ENCODE measurements at regions not wholly inside any gene's neighbourhood (a gene's known extent, or its start where the extent isn't known, plus 50 kb on each side); places are given as distances from the start of the nearest gene placed in this dataset.
"Not testable (repeated sequence)": the region's sequence is repeated elsewhere in the genome, so short reads cannot be mapped to it uniquely, and the experiment has no call there.

DNA sequence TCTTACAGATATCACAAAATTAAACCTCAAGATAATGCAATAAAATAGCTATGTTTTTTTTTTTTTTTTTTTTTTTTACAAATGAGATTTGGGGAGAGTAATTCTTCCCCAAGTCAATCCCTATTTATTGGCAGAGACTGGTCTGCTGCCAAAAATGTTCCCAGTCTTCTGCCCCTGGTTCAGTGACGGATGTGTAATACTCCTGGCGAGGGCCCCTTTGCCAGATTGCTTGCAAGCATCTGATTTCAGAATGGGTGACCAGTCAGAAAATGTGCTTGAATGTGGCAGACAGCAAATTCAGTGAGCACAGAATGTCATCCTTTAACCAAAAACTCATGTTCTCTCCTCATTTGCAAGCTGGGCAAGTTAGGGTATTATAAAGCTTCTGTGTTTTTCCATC, 363.8 kb upstream of the MTNR1B start:
- ATAC-seq (replicated peaks in 1 of 2) (no peak), DNase-seq (no peak)
- Mint-ChIP-seq H3K27me3 (ENCODE audit: low read depth) (no peaks in the 10 kb centered on the region), H3K27ac (no peak overlapping the region), H3K9me3 (peaks cover 0 to 2% of the 10 kb centered on the region in 2 donors), H3K4me3 (no peak overlapping the region), H3K4me1 (ENCODE audit: low read depth) (no peaks in the 10 kb centered on the region), H3K36me3 (ENCODE audit: insufficient read depth in 2 of 2) (no peaks in the 10 kb centered on the region)

DNA sequence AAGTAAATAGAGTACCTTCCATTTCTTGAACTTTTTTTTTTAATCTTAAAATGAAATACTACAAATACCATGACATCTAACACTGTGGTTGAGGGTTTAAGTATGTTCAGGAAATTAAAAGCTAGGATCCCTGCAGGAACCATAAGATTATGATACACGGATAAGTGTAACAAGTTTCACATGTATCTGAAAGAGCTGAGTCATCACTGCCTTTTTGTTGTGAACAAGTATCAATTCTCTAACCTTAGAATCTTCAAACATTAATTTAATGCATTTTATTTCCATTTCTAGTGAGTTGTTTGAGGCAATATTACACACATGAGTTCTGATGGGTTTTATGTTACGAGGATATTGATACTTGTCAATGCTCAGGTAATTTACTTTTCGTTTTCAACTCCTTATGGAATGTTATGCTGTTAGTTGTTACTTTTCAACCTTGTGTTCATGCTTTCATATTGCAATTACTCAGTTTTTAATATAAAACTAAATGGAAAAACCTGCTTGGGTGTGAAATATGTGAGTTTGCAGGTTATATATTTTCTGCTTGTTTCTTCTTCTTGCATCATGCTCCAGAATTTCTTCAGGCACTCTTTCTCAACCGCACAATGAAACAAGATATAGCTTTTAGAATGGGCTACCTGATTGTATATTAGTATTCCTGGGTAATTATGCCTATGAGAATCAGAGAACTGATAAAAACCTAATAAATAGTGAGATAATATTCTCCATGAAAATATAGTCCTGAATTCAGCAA, 361.3 kb upstream of the MTNR1B start:
- H3K27ac Mint-ChIP-seq = no peak overlapping the region
- no peaks in the 10 kb centered on the region for H3K9me3 Mint-ChIP-seq
- H3K4me3 Mint-ChIP-seq = no peak overlapping the region
- DNase-seq (no peak), ATAC-seq (replicated peaks in 1 of 2) (no peak)
- no peaks in the 10 kb centered on the region for H3K4me1 Mint-ChIP-seq (ENCODE audit: low read depth)
- H3K36me3 Mint-ChIP-seq (ENCODE audit: insufficient read depth in 2 of 2) = no peaks in the 10 kb centered on the region
- no peaks in the 10 kb centered on the region for H3K27me3 Mint-ChIP-seq (ENCODE audit: low read depth)

DNA sequence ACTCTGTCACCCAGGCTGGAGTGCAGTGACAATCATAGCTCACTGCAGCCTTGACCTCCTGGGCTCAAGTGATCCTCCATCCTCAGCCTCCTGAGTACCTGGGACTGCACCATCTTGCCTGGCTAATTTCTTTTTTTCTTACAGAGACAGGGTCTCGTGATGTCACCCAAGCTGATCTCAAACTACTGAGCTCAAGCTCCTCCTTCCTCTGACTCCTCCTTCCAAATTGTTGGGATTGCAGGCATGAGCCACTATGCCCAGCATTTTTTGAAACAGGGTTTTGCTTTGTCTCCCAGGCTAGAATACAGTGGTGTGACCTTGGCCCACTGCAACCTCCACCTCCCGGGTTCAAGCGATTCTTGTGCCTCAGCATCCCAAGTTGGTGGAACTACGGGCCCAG, 358.3 kb upstream of the MTNR1B start:
- ATAC-seq (replicated peaks in 1 of 2) (no peak), DNase-seq (no peak)
- Mint-ChIP-seq H3K4me1 (ENCODE audit: low read depth) (no peaks in the 10 kb centered on the region), H3K9me3 (peaks cover 0 to under 1% of the 10 kb centered on the region in 2 donors), H3K27me3 (ENCODE audit: low read depth) (no peaks in the 10 kb centered on the region), H3K27ac (no peak overlapping the region), H3K4me3 (no peak overlapping the region), H3K36me3 (ENCODE audit: insufficient read depth in 2 of 2) (no peaks in the 10 kb centered on the region)

DNA sequence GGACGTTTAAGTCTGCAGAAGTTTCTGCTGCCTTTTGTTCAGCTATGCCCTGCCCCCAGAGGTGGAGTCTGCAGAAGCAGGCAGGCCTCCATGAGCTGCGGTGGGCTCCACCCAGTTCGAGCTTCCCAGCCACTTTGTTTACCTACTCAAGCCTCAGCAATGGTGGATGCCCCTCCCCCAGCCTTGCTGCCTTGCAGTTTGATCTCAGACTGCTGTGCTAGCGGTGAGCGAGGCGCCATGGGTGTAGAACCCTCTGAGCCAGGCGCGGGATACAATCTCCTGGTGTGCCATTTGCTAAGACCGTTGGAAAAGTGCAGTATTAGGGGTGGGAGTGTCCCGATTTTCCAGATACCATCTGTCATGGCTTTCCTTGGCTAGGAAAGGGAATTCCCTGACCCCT, 351.4 kb upstream of the MTNR1B start:
- ATAC-seq (replicated peaks in 1 of 2); DNase-seq; H3K27ac Mint-ChIP-seq; H3K9me3 Mint-ChIP-seq; H3K4me3 Mint-ChIP-seq; H3K36me3 Mint-ChIP-seq (ENCODE audit: insufficient read depth in 2 of 2); H3K4me1 Mint-ChIP-seq (ENCODE audit: low read depth); H3K27me3 Mint-ChIP-seq (ENCODE audit: low read depth): not testable (repeated sequence)

DNA sequence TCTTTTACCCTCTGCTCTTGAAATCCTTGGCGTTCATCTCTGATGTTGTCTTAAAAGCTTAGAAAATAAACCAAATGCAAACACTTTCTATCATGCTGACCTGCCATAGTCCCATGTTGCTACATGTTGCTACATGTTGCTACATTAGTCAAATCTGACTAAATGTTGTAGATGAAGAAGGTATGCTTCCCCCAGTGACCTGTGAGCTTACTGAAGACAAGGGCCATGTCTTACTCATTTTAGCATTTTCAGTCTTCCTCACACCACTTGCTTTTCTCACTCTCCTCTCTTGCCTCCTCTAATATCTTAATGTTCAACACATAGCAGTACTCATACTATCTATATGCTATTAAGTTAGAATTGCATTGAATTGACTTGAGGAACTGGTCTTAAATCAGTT, 346.4 kb upstream of the MTNR1B start:
- Mint-ChIP-seq H3K9me3 (no peaks in the 10 kb centered on the region), H3K27me3 (ENCODE audit: low read depth) (no peaks in the 10 kb centered on the region), H3K4me1 (ENCODE audit: low read depth) (no peaks in the 10 kb centered on the region), H3K27ac (no peak overlapping the region), H3K36me3 (ENCODE audit: insufficient read depth in 2 of 2) (no peaks in the 10 kb centered on the region), H3K4me3 (no peak overlapping the region)
- ATAC-seq (replicated peaks in 1 of 2) = peak in 1 of 2 donors; percentile 36
- no peak for DNase-seq

DNA sequence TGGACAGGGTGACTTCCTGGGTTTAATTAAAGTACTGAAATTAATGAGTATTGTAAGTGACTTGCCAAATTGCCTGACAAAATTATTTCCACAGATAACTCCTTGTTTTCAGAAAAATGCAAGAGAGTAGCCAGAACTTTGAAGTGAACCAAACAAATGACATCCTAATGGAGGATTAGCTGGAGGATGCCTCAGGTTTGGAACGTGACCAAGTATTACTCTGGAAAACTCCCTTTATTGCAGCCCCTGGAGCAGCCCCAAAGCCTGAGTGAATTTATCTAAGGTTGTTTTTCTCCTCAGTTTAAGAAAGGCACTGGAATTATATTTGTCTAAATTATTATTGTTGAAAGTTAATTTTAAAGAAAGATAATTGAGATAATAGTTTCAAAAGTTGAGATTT, 343.6 kb upstream of the MTNR1B start:
- DNase-seq (no peak), ATAC-seq (replicated peaks in 1 of 2) (no peak)
- Mint-ChIP-seq H3K9me3 (no peaks in the 10 kb centered on the region), H3K36me3 (ENCODE audit: insufficient read depth in 2 of 2) (no peaks in the 10 kb centered on the region), H3K4me3 (no peak overlapping the region), H3K27me3 (ENCODE audit: low read depth) (no peaks in the 10 kb centered on the region), H3K4me1 (ENCODE audit: low read depth) (no peaks in the 10 kb centered on the region), H3K27ac (no peak overlapping the region)

DNA sequence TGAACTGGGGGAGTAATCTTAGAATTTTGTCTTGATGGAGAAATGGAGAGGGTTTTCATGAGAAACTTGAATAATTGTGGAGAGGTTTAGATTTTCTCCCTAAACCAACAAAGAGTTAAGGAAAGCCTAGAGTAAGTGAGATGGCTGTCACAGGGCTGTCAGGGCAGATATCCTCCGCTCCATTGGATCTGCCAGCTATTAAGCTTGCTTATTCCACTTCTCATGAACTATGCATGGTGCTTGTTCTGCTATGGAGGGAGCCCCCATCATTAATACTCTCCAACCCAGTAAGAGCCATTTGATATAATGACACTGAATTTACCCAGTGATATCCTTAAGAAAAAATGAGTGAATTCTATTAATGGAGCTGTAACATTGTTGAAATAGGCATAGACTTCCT, 342.8 kb upstream of the MTNR1B start:
- Mint-ChIP-seq H3K36me3 (ENCODE audit: insufficient read depth in 2 of 2) (no peaks in the 10 kb centered on the region), H3K4me3 (no peak overlapping the region), H3K4me1 (ENCODE audit: low read depth) (no peaks in the 10 kb centered on the region), H3K27ac (no peak overlapping the region), H3K9me3 (no peaks in the 10 kb centered on the region), H3K27me3 (ENCODE audit: low read depth) (no peaks in the 10 kb centered on the region)
- DNase-seq (no peak), ATAC-seq (replicated peaks in 1 of 2) (no peak)

DNA sequence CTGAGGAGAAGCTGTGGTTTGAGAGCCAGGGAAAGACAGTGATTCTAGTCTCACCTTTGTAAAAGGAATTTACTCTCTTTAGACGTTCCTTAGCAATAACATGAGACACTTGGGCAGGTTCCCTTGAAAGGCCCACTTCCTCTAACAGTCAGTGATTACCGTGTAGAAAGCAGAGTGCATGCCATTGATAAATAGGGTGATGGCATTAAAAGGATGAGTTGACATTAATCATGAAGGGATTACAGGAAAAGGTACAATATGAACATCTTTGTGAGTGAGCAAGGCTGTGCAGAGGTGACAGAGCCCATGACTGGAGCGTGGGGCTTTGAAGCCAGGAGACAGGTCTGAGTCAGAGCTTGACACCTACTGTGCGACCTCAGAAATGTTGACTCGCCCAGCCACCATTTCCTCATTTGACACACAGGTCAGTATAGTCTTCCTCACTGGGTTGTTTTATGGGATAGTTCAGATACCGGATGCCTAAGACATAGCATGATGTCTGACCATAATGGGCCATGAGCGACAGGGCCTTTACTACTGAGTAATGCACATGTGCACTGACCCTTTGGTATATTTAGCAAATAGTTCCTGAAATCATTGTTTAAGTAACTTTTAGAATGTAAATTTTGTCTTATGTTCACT, 341.7 kb upstream of the MTNR1B start:
- peak in 1 of 2 donors; percentile 90 for ATAC-seq (replicated peaks in 1 of 2)

DNA sequence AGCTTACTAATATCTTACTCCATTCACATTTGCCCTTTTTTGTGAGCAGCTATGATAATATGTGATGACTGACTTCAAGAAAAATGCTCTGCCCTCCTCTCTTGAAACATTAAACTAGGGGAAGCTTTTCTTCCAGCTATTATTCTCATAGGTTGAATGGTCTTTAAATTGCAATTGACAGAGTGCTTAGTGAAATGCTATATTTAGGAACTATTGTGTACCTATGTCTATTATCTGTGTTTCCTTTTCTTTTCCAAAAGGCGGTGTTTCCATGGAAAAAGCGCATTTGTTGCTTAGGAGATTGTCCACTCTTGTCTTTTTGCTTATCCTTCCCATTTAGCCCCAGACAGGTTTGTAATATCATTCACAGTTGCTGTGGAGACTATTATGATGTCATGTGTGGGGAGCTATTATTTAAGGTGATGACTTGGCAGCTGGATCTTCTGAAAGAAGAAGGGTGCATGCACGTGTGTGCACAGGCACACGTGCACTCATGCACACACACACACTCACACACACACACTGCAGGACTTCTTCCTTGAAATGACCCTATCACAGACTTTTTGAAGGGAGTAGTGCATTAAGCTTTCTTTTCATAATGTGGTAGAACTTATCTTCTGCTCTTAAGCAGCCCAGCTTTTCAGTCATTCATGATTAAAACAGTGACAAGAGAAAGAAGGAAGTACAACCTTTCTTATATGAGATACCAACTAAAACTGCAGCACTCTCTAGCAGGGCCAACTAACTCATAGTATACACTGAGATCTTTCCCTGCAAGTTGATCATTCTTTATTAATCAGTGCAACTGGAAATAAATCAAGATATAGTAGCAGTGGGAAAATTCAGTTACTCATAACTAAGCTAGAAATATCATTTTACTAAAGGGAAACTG, 340.8 kb upstream of the MTNR1B start:
- no peaks in the 10 kb centered on the region for H3K27me3 Mint-ChIP-seq (ENCODE audit: low read depth)

More for the DNA sequence above, 341.7 kb upstream of the MTNR1B start:
- Mint-ChIP-seq H3K27me3 (ENCODE audit: low read depth) (no peaks in the 10 kb centered on the region), H3K9me3 (no peaks in the 10 kb centered on the region), H3K36me3 (ENCODE audit: insufficient read depth in 2 of 2) (no peaks in the 10 kb centered on the region), H3K4me3 (no peak overlapping the region), H3K4me1 (ENCODE audit: low read depth) (no peaks in the 10 kb centered on the region), H3K27ac (no peak overlapping the region)
- peak in 1 of 2 donors; percentile 30 for DNase-seq

DNA sequence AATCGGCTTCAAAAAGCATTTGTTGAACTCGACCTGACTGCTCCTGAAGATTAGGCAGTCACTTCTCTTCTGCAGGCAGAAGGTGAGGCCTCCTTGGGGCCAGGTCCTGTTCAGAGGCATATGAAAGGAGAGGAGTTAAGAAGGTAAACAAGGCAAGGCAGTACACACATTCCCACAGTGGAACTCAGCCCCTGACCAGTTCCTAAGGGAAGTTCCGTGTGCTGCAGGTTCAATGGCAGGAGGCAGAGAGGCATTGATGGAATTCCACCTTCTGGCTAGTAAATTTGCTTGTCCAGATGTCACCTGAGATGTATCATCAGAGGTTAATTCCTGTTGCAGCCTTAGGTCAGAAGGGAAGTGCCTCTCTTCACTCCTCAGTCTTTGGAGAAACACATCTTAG, 337.0 kb upstream of the MTNR1B start:
- no peaks in the 10 kb centered on the region for H3K36me3 Mint-ChIP-seq (ENCODE audit: insufficient read depth in 2 of 2)
- H3K9me3 Mint-ChIP-seq = no peaks in the 10 kb centered on the region
- no peak overlapping the region for H3K27ac Mint-ChIP-seq
- no peaks in the 10 kb centered on the region for H3K27me3 Mint-ChIP-seq (ENCODE audit: low read depth)
- DNase-seq (no peak), ATAC-seq (replicated peaks in 1 of 2) (no peak)
- H3K4me1 Mint-ChIP-seq (ENCODE audit: low read depth) = no peaks in the 10 kb centered on the region
- no peak overlapping the region for H3K4me3 Mint-ChIP-seq

More for the DNA sequence above, 340.8 kb upstream of the MTNR1B start:
- Mint-ChIP-seq H3K4me1 (ENCODE audit: low read depth) (no peaks in the 10 kb centered on the region), H3K9me3 (no peaks in the 10 kb centered on the region), H3K4me3 (no peak overlapping the region), H3K36me3 (ENCODE audit: insufficient read depth in 2 of 2) (no peaks in the 10 kb centered on the region), H3K27ac (no peak overlapping the region)
- ATAC-seq (replicated peaks in 1 of 2) (no peak), DNase-seq (no peak)

DNA sequence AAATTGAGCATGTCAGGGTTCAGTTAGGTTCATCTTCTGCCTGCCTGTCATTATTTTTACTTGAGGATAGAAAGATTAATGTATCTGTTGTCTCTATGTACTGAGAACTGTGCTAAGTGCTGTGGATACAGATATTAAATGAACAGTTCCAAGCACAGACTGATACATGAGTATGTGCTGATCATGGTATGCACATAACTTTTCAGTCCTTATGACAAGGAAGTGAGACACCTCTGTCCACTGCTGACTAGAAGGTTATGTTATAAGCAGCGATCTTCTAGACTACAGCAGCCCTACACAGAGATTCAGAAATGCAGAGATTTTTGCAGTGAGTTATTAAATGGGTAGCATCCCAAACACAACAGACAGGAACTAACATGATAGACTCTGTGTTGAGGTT, 335.6 kb upstream of the MTNR1B start:
- Mint-ChIP-seq H3K27me3 (ENCODE audit: low read depth) (no peaks in the 10 kb centered on the region), H3K9me3 (no peaks in the 10 kb centered on the region), H3K27ac (no peak overlapping the region), H3K4me3 (no peak overlapping the region), H3K36me3 (ENCODE audit: insufficient read depth in 2 of 2) (no peaks in the 10 kb centered on the region), H3K4me1 (ENCODE audit: low read depth) (no peaks in the 10 kb centered on the region)
- no peak for DNase-seq
- ATAC-seq (replicated peaks in 1 of 2) = no peak

DNA sequence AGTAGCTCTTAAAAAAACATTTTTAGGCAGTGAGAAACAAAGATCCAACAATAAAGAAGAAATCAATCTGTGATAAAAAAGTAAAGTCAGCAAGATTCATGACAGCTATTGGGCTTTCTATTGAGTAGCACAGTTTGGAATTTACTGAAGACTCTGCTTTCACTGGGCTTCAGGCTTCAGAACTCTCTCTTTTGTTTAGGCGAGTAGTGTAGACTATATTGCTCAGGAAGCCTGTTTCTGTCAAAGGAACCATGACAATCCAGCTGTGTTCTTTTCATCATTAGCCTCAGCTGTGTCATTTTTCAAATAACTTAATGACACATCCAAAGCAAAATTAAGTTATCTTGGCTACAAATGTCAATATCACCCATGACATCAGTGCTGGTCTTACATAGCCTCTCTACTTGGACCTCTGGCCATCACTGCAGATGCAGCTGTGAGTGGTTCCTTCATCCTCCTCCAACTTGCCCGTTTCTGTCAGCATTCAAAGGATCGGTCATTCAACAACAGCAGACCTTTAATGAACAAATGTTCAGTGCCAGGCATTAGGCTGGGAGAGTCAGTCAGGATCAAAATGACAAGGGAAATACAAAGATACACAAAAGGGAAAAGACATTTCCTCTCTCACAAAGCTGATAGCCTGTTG, 332.8 kb upstream of the MTNR1B start:
- ATAC-seq (replicated peaks in 1 of 2) = no peak
- DNase-seq = no peak
- H3K27me3 Mint-ChIP-seq (ENCODE audit: low read depth) = no peaks in the 10 kb centered on the region
- H3K4me3 Mint-ChIP-seq = no peak overlapping the region
- H3K9me3 Mint-ChIP-seq = no peaks in the 10 kb centered on the region
- no peaks in the 10 kb centered on the region for H3K4me1 Mint-ChIP-seq (ENCODE audit: low read depth)
- H3K27ac Mint-ChIP-seq = no peak overlapping the region
- H3K36me3 Mint-ChIP-seq (ENCODE audit: insufficient read depth in 2 of 2) = no peaks in the 10 kb centered on the region

DNA sequence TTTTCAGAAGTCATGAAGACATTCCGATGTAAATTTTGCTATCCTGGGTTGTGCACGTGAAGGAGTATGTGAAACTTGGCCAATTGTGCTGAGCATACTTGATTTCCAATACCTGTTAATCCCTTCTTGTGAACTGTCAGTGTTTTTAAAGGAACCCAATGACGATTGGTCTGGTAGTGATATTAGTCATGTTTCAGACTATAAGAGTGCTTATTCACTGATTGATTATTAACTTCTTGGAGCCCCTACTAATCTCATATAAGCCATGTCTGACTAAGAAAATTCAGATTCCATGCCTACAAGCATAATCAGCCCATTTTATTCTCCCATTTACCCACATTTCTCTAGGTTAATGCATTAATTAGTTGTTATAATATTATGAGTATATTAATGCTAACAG, 330.8 kb upstream of the MTNR1B start:
- Mint-ChIP-seq H3K27ac (no peak overlapping the region), H3K4me1 (ENCODE audit: low read depth) (no peaks in the 10 kb centered on the region), H3K9me3 (no peaks in the 10 kb centered on the region), H3K36me3 (ENCODE audit: insufficient read depth in 2 of 2) (no peaks in the 10 kb centered on the region), H3K27me3 (ENCODE audit: low read depth) (no peaks in the 10 kb centered on the region), H3K4me3 (no peak overlapping the region)
- ATAC-seq (replicated peaks in 1 of 2) (no peak), DNase-seq (no peak)

Measured in activated T-cell treated with anti-CD3 and anti-CD28 coated beads, Interleukin-2, amount 50 U/mL, for 72 hours (primary cell).